ENCODE measurements at regions not wholly inside any gene's neighbourhood (a gene's known extent, or its start where the extent isn't known, plus 50 kb on each side); places are given as distances from the start of the nearest gene placed in this dataset.
A peak's percentile ranks its signal among the peaks of the same experiment; 100 is the strongest.

DNA sequence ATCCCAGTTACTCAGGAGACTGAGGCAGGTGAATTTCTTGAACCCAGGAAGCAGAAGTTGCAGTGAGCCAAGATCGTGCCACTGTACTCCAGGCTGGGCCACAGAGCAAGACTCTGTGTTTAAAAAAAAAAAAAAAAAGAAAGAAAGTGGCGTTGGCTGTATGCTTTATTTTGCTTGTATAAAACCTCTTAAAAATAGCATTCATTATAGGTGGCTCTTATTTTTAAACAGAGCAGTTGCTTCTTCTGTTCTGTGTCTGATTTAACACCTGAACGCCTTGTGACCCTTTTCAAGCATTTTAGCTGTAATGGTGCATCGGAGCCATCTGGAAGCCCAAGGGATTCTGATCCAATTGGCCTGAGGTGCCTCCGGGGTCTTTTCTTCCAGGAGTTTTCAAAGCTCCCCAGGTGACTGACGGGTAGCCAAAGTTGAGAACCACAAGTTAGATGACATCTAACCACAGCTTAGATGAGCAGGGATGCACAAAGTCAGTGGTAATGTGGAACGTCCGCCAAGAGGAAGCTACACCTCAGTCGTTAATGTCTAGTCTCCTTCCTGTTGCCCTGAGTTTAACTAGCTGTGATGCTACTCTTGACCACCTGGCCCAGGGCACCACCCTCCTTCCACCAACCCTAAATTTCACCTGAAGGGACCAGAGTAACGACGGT lies 274.6 kb upstream of the KLF6 start:
- DNase-seq: no peak

DNA sequence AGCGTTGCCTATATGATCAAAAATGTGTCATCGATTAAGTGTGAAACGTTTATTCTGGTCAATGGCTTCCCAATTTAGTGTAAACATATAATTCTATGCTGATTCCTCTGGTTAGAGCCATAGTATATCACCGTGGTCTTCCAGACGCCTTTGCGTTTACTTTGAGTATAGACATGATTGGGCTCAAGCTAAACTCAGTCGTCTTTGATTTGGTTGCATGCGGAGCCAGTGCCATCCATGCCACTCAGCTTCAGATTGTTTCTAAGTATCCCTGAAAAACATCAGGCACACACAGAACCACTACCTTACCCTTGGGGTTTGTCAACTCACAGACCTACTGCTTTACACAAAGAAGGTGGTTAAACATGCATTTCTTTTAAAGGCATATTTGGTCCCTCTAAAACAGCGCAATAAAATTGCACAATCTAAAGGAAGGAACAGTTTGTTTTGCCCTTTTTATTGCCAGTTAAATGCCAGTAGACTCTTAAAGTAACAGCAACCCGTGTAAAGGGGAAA lies 273.6 kb upstream of the KLF6 start:
- DNase-seq: no peak

DNA sequence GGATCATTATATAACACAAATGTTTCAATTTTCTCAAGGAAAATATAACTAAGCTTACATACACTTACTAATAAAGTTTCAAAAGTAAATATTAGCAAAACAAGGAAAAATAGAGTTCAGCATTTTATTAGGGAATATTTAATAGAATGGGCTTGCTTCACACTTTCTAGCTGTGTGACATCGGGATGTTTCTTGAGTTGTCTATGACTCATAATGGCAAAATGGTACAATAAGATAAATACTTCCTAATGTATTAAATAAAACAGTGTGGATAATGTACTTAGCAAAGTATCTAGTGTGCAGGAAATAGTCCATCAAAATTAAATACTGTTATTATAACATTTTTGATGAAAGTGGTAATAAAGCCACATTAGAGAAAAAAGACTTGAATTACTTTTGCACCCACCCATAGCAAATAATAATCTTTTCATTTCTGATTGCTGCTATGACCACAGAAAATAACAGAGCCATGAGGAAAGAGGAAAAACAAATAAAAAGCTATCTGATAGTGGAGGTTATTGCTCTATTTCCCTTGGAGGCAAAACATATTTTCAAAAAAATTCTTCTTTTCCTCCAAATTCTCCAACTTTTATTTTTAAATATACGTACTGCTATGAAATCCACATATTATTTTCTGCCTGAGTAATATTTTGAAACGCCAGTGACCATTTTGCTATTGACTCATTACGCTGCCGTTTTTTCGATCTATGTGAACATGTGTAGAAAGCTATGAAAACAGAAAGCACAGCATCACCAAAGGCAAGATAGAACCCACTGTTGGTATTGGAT lies 272.9 kb upstream of the KLF6 start:
- no peak for DNase-seq

DNA sequence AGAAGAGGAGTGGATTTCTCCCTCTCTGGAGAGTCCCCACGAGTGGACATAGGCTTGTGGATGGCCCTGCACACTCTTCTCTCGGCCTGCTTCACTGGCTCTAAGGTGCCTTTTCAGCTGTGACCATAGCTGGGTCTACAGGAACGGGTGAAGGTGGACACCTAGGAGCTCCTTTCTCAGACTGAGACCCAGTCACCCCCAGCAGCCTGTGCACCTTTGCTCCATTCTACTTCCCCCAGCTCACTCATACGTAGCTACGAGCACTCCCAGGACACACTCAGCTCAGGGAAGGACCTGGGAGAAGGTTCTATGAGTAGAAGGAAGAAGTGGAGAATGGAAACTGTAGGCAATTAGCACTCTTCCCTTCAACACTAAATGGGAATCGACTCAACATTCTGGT lies 272.0 kb upstream of the KLF6 start:
- no peak for DNase-seq

DNA sequence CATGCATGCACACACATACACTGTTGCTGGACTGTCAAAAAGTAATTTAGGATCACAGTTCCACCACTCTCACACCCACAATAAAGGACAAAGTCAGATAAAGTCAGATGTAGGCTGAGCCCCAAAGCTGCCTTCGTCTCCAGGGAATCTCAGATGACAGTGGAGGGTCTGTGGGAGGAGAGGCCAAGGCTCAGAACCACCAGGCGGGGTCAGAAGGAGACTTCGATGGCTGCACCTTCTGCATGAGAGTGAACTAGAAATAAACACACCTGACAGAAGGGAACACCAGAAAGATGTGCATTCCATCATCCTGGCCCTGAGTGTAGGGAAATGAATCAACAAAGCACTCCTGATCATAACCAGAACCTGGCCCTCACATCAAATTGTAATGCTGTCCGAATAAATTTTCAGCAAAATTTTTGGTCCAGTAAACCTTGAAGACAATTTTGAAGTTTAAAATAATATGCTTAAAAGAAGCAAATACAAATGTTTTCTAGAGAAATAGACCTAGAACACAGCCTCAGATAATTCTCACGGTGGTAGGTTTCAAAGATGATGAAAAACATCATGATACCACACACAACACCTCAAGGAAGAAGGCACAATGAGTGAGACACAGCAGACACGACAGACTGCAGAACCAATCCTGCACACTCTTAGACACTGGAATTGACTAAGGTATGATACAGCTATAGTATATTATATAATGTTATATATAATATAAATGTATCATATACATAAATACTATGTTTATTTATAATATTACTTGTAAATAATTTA lies 269.8 kb upstream of the KLF6 start:
- no peak for DNase-seq

DNA sequence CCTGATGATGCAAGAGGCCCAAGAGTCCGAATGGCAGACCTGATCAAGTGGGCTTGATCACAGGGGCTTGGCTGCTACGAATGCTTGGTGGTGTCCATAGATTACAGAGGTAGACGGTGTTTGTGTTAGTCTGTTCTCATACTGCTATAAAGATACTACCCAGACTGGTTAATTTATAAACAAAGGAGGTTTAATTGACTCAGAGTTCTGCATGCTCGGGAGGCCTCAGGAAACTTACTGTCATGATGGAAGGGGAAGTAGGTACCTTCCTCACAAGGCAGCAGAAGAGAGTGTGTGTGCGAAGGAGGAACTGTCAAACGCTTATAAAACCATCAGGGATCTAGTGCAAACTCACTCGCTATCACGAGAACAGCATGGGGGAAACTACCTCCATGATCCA lies 268.9 kb upstream of the KLF6 start:
- no peak for DNase-seq

DNA sequence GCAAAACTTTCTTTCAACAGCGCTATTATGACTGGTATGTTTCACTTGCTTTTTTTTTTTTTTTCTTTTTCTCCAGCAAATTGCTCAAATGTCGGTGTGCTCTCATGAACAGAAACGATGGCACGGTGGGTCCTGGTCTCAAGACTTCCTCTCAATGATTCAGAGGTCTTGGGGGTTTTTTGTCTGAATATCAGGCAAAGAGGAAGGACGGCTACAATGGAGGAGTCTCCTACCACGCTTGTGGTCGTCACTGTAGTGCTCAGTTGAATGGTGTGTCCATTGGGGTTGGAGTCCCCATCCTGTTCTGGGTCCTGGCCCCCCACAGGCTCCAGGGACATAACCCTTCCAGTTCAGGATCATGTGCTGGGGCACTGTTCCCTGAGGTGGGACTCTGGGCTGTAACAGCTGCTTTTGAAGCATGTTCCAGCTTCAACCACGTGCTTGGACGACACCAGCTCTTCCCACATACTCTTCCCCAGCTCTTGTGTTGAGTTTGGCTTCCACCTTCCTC lies 266.7 kb upstream of the KLF6 start:
- no peak for DNase-seq

GRCh38 chr10:4051011-4051640 lies 266.1 kb upstream of the KLF6 start:
- no peak for DNase-seq

DNA sequence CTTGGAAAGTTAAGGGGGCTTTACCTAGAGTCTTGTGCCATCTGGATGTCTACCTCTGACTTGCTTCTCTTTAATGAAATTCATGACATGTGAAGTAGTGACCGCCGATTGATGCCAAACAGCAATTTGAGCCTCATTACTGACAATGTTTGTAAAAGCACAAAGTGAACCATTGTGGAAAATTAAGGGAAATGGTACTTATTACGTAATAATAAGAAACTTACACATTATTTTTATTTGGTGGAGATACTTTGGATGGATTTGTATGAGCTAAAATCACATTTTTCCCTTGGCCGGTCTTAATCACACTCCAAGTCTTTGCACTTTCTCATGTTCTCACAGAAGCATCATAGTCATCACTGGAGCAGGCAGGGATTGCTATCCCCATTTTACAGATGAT lies 265.1 kb upstream of the KLF6 start:
- no peak for DNase-seq

DNA sequence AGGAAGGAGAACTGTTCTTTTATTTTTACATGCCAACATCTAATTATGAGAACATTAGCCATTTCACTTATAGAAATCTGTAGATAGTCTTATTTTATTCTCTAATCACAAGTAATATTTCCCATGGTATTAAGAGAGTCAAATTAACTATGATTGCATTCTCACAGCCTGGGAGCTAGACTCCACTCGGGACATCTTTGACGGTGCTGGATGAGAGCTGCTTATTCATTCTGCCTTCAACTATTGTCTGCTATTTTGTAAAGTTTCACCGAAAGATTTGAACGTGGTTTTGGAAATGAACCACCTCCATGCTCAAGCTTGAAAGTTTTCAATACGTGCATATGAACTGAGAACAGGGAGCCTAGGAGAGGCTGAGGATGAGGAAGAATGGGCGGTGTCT lies 264.3 kb upstream of the KLF6 start:
- DNase-seq: no peak

- no peak for DNase-seq
Measured at GRCh38 chr10:4048236-4048864, 263.3 kb upstream of the KLF6 start.

DNA sequence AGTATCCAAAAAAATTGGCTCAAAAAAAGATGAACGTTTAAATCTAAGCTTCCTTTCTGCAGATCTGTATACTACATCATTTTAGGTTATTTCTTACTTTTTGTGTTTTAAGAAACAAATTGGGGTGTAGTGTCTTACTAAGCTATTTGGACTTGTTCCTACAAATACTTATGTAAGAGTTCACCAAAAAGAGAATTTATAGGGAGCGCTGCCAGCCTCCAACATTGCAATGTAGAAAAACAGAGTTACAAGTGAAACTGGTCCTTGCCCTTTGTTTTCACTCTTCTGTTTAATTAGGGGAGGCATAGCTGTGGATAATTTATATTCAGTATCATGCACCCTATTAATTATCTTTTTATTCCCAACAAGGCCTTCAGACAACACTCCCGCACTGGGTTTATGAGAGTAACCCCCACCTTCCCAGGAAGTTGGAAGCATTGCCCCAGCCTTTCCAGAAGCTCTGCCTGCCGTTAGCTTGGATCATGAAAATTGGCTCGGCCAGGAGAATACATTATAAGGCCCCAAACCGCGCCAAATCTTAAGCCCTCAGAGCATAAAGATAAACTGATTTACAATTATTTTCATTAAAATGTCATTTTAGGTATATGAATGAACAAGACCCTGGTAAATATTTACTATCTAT lies 261.8 kb upstream of the KLF6 start:
- no peak for DNase-seq

DNA sequence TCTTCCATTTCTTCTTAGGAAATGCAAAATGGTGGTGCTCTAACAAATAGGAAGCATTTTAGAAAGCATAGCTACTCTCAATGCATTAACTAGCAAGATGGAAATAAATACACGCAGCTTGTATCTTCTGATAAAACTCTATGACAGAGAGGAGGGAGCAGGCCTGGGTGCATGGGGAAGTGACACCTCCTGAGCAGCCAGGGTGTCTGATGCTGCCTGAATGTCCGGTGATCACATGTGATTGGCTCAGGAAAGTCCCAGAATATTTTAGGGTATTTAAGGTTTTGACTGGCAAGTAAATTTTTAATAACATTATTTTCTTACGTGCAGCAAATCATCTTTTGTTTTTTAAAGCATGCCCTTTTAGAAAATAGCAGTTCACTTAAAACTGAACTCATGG lies 261.0 kb upstream of the KLF6 start:
- DNase-seq: no peak

- no peak for DNase-seq
Measured at GRCh38 chr10:4043897-4044665, 259.1 kb upstream of the KLF6 start.

- no peak for DNase-seq
Measured at GRCh38 chr10:4041635-4042034, 256.6 kb upstream of the KLF6 start.

DNA sequence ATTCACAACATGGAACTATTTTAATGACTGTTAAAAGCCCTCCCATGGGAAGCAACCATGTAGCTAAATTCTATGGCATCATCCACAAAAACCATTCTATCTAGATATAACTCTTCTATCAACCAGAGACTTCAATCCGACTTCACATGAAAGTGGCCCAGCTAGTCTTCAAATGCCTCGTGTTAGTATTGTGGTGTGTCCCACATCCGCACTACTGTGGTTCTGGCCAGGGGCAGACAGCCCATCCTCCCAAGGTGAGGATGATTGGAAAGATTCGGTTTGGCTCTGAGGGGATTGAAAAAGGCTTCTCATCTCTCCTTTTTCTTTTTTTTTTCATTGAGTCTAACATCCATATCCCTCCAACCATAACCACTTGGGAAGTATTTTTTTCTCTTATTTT lies 253.0 kb upstream of the KLF6 start:
- no peak for DNase-seq

DNA sequence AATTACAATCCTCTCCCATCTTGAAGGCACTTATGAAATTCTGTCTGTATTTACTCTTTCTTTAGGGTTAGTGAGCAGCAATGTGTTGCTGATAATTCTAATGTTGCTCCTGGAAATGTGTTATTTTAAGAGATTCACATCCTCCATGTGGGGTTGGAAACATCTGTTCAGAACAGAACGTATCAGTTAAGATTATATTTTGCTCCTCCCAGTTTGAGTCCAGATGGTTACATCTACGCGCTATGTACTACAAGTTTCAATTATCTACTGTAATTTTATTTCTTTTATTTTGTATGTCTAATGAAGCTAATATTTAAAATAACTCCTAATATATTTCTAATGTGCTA lies 250.6 kb upstream of the KLF6 start:
- no peak for DNase-seq

GRCh38 chr10:4034907-4035598 lies 250.0 kb upstream of the KLF6 start:
- peak; percentile 40 to 57 for DNase-seq

GRCh38 chr10:4033341-4033896 lies 248.4 kb upstream of the KLF6 start:
- peak; percentile 58 to 60 for DNase-seq

- DNase-seq: no peak
Measured at GRCh38 chr10:4029866-4030265, 244.9 kb upstream of the KLF6 start.
